Mesendoderm (in vitro differentiated cells): ENCODE measurements at regions not wholly inside any gene's neighbourhood (a gene's known extent, or its start where the extent isn't known, plus 50 kb on each side); places are given as distances from the start of the nearest gene placed in this dataset.
A peak's percentile ranks its signal among the peaks of the same experiment; 100 is the strongest.

Experiments
- DNase-seq: peaks from one replicate; pipeline ENCODE4 v3.0.0; 2013
- H2AK5ac ChIP-seq: 2 replicates; pipeline ENCODE4 v1.6.1; 2013; ENCODE audit warnings: low read length, inconsistent platforms
- H2BK120ac ChIP-seq: 2 replicates; pipeline ENCODE4 v1.6.1; 2013; ENCODE audit warnings: low read depth, mild to moderate bottlenecking, low read length, moderate library complexity, mixed read lengths
- H2BK15ac ChIP-seq: replicated peaks from 2 replicates; pipeline ENCODE4 v1.6.1; 2013; ENCODE audit warnings: low read depth, mild to moderate bottlenecking, moderate library complexity
- H2BK5ac ChIP-seq: 2 replicates; pipeline ENCODE4 v1.6.1; 2013; ENCODE audit warnings: low read length, inconsistent platforms
- H3K18ac ChIP-seq: 2 replicates; pipeline ENCODE4 v1.6.1; 2013; ENCODE audit warnings: mild to moderate bottlenecking, low read length, mixed read lengths
- H3K23ac ChIP-seq: one replicate; pipeline ENCODE4 v1.6.1; 2013; ENCODE audit warnings: low read length
- H3K27ac ChIP-seq: 2 replicates; pipeline ENCODE4 v1.5.1; 2013; ENCODE audit warnings: low read depth, mild to moderate bottlenecking, inconsistent platforms, low read length, moderate library complexity
- H3K27me3 ChIP-seq: 2 replicates; pipeline ENCODE4 v1.6.1; 2013; ENCODE audit warnings: low read length, control low read depth, mild to moderate bottlenecking, inconsistent platforms; ENCODE audit not compliant: insufficient read depth, poor library complexity
- H3K36me3 ChIP-seq: 2 replicates; pipeline ENCODE4 v1.6.1; 2013; ENCODE audit warnings: low read length, inconsistent platforms; ENCODE audit not compliant: control insufficient read depth, insufficient read depth
- H3K4ac ChIP-seq: one replicate; pipeline ENCODE4 v1.6.1; 2013; ENCODE audit warnings: low read depth, mild to moderate bottlenecking, low read length, moderate library complexity
- H3K4me1 ChIP-seq: 2 replicates; pipeline ENCODE4 v1.6.1; 2013; ENCODE audit warnings: low read depth, low read length, inconsistent platforms; ENCODE audit not compliant: control insufficient read depth
- H3K4me2 ChIP-seq: 2 replicates; pipeline ENCODE4 v1.6.1; 2013; ENCODE audit warnings: low read length
- H3K4me3 ChIP-seq: 2 replicates; pipeline ENCODE4 v1.5.1; 2013; ENCODE audit warnings: mild to moderate bottlenecking, low read length
- H3K56ac ChIP-seq: one replicate; pipeline ENCODE4 v1.6.1; 2013; ENCODE audit warnings: low read length
- H3K79me1 ChIP-seq: 2 replicates; pipeline ENCODE4 v1.6.1; 2013; ENCODE audit warnings: low read length, inconsistent platforms
- H3K79me2 ChIP-seq: 2 replicates; pipeline ENCODE4 v1.6.1; 2013; ENCODE audit warnings: mild to moderate bottlenecking, low read length; ENCODE audit not compliant: control insufficient read depth, insufficient read depth
- H3K9ac ChIP-seq: 2 replicates; pipeline ENCODE4 v1.6.1; 2013; ENCODE audit warnings: low read length, inconsistent platforms
- H4K5ac ChIP-seq: one replicate; pipeline ENCODE4 v1.6.1; 2013; ENCODE audit warnings: low read length
- H4K8ac ChIP-seq: one replicate; pipeline ENCODE4 v1.6.1; 2013; ENCODE audit warnings: low read depth, mild to moderate bottlenecking, control low read depth, low read length, moderate library complexity
- WGBS: extraction: QIAGEN DNeasy Blood & Tissue Kit; methylation state at CpG from one replicate; pipeline ENCODE4 v1.1.7; 2013; ENCODE audit warnings: low lambda C conversion rate, missing lambda C conversion rate; ENCODE audit not compliant: insufficient coverage; ENCODE audit errors: extremely low coverage; 5-methylcytosine and 5-hydroxymethylcytosine counted together

GRCh38 chr13:47719164-47719563, 281.9 kb downstream of the SUCLA2 start:
- no peak overlapping the region for H2BK5ac ChIP-seq
- no CpG with 5 or more reads among the region's 2 CpGs for WGBS
- H2BK120ac ChIP-seq = no peak overlapping the region

GRCh38 chr13:47718556-47718955, 282.5 kb downstream of the SUCLA2 start:
- Histone ChIP-seq H2BK15ac (no peak overlapping the region), H3K56ac (no peak overlapping the region), H4K8ac (no peak overlapping the region), H3K4ac (no peak overlapping the region), H3K79me2 (no peaks in the 10 kb centered on the region), H3K27me3 (no peaks in the 10 kb centered on the region), H3K79me1 (no peaks in the 10 kb centered on the region), H3K27ac (no peak overlapping the region), H3K18ac (no peak overlapping the region), H3K4me1 (no peaks in the 10 kb centered on the region), H2BK5ac (no peak overlapping the region), H2BK120ac (no peak overlapping the region), H3K4me2 (no peak overlapping the region), H3K9ac (no peak overlapping the region), H3K4me3 (no peak overlapping the region), H3K23ac (no peak overlapping the region), H3K36me3 (no peaks in the 10 kb centered on the region), H4K5ac (no peak overlapping the region), H2AK5ac (no peak overlapping the region)
- WGBS = no CpG with 5 or more reads among the region's 8 CpGs
- no peak for DNase-seq

More at GRCh38 chr13:47719164-47719563, 281.9 kb downstream of the SUCLA2 start:
- Histone ChIP-seq H3K18ac (no peak overlapping the region), H3K23ac (no peak overlapping the region), H3K4me3 (no peak overlapping the region), H3K4me1 (no peaks in the 10 kb centered on the region), H4K5ac (no peak overlapping the region), H3K9ac (no peak overlapping the region), H4K8ac (no peak overlapping the region), H3K79me1 (no peaks in the 10 kb centered on the region), H3K4me2 (no peak overlapping the region), H3K56ac (no peak overlapping the region), H2BK15ac (no peak overlapping the region), H3K4ac (no peak overlapping the region), H3K27ac (no peak overlapping the region), H3K79me2 (no peaks in the 10 kb centered on the region), H2AK5ac (no peak overlapping the region), H3K36me3 (no peaks in the 10 kb centered on the region), H3K27me3 (no peaks in the 10 kb centered on the region)
- DNase-seq = no peak

- no peaks in the 10 kb centered on the region for H3K36me3 ChIP-seq
- H3K79me2 ChIP-seq = no peaks in the 10 kb centered on the region
- H3K23ac ChIP-seq = no peak overlapping the region
- no peaks in the 10 kb centered on the region for H3K79me1 ChIP-seq
- no peak overlapping the region for H2BK120ac ChIP-seq
- H4K5ac ChIP-seq = no peak overlapping the region
- DNase-seq = no peak
- no peak overlapping the region for H3K4me2 ChIP-seq
- no peak overlapping the region for H3K27ac ChIP-seq
- H2BK5ac ChIP-seq = no peak overlapping the region
- no peak overlapping the region for H2AK5ac ChIP-seq
- H3K9ac ChIP-seq = no peak overlapping the region
- no peak overlapping the region for H3K4me3 ChIP-seq
- no peak overlapping the region for H4K8ac ChIP-seq
- H2BK15ac ChIP-seq = no peak overlapping the region
- H3K56ac ChIP-seq = no peak overlapping the region
- no peaks in the 10 kb centered on the region for H3K27me3 ChIP-seq
- no peak overlapping the region for H3K4ac ChIP-seq
- no peaks in the 10 kb centered on the region for H3K4me1 ChIP-seq
- H3K18ac ChIP-seq = no peak overlapping the region
- no CpG with 5 or more reads among the region's 3 CpGs for WGBS
Measured at GRCh38 chr13:47708386-47708785, 292.7 kb downstream of the SUCLA2 start.

- Histone ChIP-seq H3K4me2 (no peak overlapping the region), H2AK5ac (no peak overlapping the region), H3K79me2 (no peaks in the 10 kb centered on the region), H4K5ac (no peak overlapping the region), H3K4me1 (no peaks in the 10 kb centered on the region), H3K18ac (no peak overlapping the region), H3K4ac (no peak overlapping the region), H3K56ac (no peak overlapping the region), H3K4me3 (no peak overlapping the region), H3K27ac (no peak overlapping the region), H4K8ac (no peak overlapping the region), H2BK120ac (no peak overlapping the region), H3K27me3 (no peaks in the 10 kb centered on the region), H2BK5ac (no peak overlapping the region), H3K36me3 (no peaks in the 10 kb centered on the region), H3K79me1 (no peaks in the 10 kb centered on the region), H3K23ac (no peak overlapping the region), H2BK15ac (no peak overlapping the region), H3K9ac (no peak overlapping the region)
- no peak for DNase-seq
- no CpG with 5 or more reads among the region's 3 CpGs for WGBS
Measured at GRCh38 chr13:47707414-47707813, 293.7 kb downstream of the SUCLA2 start.

- WGBS = no CpG with 5 or more reads among the region's 4 CpGs
- H2AK5ac ChIP-seq = no peak overlapping the region
- no peaks in the 10 kb centered on the region for H3K27me3 ChIP-seq
- no peak overlapping the region for H3K56ac ChIP-seq
- H3K4me1 ChIP-seq = no peaks in the 10 kb centered on the region
- H4K8ac ChIP-seq = no peak overlapping the region
- H3K4ac ChIP-seq = no peak overlapping the region
- H3K36me3 ChIP-seq = no peaks in the 10 kb centered on the region
- no peak overlapping the region for H3K9ac ChIP-seq
- no peak for DNase-seq
- H2BK5ac ChIP-seq = no peak overlapping the region
- H3K79me1 ChIP-seq = no peaks in the 10 kb centered on the region
- no peak overlapping the region for H3K27ac ChIP-seq
- H3K4me2 ChIP-seq = no peak overlapping the region
- no peak overlapping the region for H3K23ac ChIP-seq
- no peak overlapping the region for H3K4me3 ChIP-seq
- H2BK120ac ChIP-seq = no peak overlapping the region
- no peaks in the 10 kb centered on the region for H3K79me2 ChIP-seq
- no peak overlapping the region for H2BK15ac ChIP-seq
- H3K18ac ChIP-seq = no peak overlapping the region
- no peak overlapping the region for H4K5ac ChIP-seq
Measured at GRCh38 chr13:47705185-47705584, 295.9 kb downstream of the SUCLA2 start.

- Histone ChIP-seq H2BK120ac (no peak overlapping the region), H3K4me3 (no peak overlapping the region), H4K8ac (no peak overlapping the region), H3K9ac (no peak overlapping the region), H3K27ac (no peak overlapping the region), H3K23ac (no peak overlapping the region), H3K4me1 (no peaks in the 10 kb centered on the region), H3K56ac (no peak overlapping the region), H3K79me1 (no peaks in the 10 kb centered on the region), H3K18ac (no peak overlapping the region), H3K27me3 (no peaks in the 10 kb centered on the region), H3K79me2 (no peaks in the 10 kb centered on the region), H3K4ac (no peak overlapping the region), H3K36me3 (no peaks in the 10 kb centered on the region), H3K4me2 (no peak overlapping the region), H4K5ac (no peak overlapping the region), H2BK5ac (no peak overlapping the region), H2BK15ac (no peak overlapping the region), H2AK5ac (no peak overlapping the region)
- peak; percentile 3 for DNase-seq
- no CpG with 5 or more reads among the region's 3 CpGs for WGBS
Measured at GRCh38 chr13:47696674-47697073, 304.4 kb downstream of the SUCLA2 start.
